ENCODE measurements at regions not wholly inside any gene's neighbourhood (a gene's known extent, or its start where the extent isn't known, plus 50 kb on each side); places are given as distances from the start of the nearest gene placed in this dataset.

- no peak for TF ChIP-seq CTCF (IDR thresholded peaks at IDR 0.05)
- TF ChIP-seq POLR2AphosphoS5 (IDR thresholded peaks at IDR 0.05) = no peak
Measured at GRCh38 chr20:21873291-21873690, 167.8 kb downstream of the PAX1 start.

Data from stomach (tissue), 4 donors.